ENCODE measurements at regions not wholly inside any gene's neighbourhood (a gene's known extent, or its start where the extent isn't known, plus 50 kb on each side); places are given as distances from the start of the nearest gene placed in this dataset.
"Not testable (repeated sequence)": the region's sequence is repeated elsewhere in the genome, so short reads cannot be mapped to it uniquely, and the experiment has no call there.

DNA sequence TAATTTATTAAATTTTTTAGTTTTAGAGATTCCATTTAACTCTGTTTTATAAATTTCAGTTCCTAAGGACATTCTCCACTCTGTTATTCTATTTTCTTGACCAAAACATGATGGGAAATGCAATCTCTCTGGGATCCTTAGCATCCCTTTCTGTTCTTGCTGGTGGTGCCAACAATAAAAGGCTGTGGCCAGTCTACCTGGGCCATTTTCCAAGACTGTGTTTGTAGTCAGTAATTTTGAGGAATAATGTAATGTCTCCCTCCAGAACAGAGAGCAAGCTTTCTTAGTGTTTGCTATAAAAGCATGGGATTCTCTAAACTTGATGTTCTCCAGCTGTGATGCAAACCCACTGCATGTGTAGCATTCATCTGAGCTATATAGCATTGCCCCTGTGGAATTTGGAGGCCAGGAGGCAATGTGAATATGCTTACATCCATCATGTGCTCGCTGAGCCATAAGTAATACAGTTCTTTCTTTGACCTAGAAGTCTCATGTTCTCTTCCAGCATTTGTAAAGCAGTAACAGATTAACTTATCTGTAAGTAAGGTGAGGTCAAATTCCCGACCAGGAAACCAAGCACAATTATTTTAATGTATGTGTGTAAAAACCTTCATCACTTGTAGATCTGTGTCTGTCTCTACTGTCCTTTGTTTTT, 211.5 kb upstream of the TAS2R1 start:
- DNase-seq, result no peak

DNA sequence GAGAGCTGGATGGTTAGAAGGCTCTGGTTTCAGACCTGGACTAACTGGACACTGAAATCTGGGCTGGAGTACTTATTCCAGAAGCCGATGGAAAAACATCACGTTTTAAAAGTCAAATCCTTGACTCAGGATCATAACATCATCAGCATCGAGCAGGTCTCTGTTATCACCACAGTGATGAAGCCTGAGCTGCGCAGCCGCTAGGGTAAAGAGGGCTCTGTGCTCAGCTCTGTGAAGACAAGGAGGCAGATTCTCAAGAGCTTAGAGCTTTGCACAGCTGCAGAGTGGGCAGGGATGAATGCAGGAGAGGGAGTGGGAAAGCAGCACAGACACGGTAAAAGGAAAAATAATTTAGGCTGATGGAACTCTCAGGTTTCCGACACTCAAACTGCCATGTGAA, 208.8 kb upstream of the TAS2R1 start:
- no peak for DNase-seq

DNA sequence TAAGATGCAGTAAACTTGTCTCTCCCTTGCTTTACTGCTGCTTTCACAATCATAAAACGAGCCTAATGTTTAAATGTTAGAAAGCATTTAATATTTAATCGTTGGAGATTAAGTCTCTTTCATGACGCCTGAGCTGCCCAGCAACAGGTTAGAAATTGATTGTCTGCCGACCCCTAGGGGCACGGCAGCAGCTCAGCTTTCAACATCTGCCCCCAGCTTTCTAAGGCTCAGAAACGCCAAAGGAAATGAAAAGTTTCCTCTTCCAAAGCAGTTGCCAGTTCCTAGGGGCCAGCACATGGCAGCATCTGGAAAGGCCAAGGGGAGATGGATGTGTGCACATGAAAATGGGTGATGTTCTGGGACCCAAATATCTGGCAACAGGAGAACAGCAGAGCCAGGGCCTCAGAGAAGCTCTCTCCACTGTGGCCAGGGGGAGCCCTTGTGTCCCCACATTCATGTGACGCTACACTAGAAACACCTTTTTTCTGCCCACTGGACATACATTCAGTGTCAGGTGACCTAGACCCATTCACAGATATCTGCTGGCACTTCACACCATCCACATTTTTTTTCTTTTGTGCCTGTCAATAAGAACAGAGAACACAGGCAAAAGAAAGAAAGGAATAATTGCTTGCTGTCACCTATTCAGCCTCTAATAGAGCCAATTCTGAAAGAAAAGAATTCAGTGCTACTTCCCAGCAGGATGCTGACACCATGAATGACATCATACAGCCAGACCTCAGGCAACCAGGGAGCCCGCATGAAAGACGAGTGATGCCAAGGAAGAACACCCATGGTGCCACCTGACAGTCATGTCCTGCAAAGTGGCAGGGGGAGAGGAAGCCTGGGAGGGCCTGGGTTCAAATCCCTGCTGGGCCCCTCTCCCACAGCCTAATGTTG, 205.0 kb upstream of the TAS2R1 start:
- DNase-seq, result no peak

DNA sequence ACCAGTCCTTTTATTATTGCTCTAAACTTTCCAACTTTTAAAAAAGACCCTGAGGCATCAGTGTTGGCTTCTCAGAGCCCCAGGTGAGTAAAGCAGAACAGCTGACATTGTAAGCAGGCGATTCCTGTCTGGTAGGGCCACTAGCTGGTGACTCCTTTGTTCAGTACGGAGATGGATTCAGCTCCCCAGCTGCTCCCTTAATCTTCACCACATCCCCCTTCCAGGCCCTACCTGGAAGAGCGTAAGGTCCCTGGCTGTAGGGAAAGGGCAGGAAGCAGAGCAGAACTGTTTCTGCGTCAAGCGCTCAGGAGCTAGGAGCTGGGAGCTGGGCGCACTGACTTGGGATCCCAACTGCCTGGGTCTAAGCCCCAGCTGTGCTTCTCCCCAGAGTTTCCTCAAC, 203.7 kb upstream of the TAS2R1 start:
- no peak for DNase-seq

DNA sequence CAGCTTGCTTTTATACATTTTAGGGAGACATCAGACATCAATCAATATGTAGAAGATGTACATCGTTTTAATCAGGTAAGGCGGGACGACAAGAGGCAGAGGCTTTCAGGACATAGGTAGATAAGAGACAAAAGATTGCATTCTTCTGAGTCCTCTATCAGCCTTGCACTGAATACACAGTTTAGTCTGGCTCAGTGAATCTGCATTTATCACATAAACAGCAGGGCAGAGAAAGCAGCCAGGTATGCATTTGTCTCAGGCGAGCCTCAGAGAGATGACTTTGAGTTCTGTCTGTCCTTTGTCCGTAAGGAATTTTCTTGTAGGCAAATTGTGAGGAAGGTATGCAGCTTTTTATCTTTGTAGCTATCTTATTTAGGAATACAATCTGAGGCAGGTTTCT, 202.8 kb upstream of the TAS2R1 start:
- DNase-seq, result no peak

DNA sequence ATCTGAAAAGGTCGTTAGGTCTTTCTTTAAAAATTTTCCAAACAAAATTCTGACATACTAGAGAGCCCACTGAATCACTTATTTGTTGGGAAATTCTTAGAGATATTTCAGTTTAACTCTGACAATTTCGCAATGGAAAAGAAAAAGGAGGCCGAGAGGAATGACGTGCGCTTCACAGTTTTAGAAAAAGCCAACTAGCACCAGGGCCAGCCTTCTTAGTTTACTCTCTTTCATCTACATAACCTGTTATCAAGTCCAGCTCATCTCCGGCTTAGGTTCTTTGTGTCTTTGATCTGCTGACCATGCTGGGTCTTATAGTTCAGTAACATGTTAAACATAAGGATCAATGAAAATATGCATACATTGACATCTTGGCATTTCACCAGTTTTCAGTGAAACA, 201.7 kb upstream of the TAS2R1 start:
- DNase-seq, result no peak

DNA sequence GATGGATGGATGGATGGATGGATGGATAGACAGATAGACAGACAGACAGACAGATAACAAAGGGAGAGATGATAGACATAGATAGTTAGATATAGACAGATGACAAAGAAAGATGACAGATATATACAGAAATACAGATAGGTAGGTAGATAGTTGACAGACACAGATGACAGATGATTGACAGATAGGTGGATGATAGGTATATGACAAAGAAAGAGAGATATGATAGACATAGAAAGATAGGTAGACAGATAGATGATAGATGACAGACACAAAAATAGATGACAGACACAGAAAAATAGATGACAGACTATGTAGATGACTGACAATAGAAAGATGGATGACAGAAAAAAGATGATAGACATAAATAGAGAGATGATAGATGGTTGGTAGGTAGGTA, 200.0 kb upstream of the TAS2R1 start:
- no peak for DNase-seq

DNA sequence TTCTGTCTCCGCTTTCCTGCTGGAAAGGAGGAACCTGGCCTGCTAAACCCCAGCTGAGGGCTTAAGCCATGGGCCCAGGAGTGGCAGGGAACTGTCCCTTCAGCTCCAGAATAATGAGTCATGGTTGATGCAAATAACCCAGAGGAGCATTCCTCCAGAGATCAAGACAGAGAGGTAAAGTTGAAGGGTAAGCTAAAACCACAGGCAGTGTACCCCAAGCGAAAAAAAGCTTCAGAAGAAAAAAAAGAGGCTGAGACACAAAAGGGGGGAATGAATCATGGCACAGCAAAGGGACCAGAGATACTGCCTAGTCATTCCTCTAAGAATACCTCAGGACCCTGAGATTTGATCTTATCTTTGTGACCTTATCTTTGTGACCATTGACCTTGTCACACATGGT, 199.5 kb upstream of the TAS2R1 start:
- no peak for DNase-seq

DNA sequence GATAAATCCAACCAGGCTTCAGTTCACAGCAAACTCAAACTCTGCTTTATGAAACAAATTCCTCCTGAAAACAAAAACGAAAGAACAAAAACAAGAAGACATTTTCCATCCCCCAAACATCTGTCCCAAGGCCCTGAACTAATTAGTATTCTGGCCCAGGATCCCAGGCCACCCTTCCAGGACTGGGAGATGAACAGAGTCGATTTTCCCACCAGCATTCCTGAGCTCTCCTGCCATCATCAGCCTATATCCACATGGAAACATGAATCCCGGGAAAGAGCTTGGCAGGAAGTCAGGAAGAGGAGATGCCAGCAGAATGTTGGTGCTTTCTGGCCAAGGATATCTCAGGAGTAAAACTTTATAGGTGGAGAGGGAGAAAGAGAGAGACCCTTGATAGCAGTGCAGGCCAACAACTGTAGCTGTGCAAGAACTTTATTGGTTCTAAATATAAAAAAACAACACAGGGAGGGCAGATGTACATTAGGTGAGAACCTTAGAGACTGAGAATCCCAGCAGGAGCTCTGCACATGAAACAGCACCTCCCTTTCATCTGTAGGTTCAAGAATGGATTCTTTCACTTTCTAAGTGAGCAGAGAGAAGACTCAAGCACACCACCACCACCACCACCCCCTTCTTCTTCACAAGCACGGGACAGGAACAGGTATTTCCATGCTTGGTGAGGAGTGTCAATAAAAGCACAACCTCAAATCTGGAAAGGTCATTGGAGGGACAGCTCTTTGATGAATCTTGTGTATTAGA, 190.7 kb upstream of the TAS2R1 start:
- no peak for DNase-seq

DNA sequence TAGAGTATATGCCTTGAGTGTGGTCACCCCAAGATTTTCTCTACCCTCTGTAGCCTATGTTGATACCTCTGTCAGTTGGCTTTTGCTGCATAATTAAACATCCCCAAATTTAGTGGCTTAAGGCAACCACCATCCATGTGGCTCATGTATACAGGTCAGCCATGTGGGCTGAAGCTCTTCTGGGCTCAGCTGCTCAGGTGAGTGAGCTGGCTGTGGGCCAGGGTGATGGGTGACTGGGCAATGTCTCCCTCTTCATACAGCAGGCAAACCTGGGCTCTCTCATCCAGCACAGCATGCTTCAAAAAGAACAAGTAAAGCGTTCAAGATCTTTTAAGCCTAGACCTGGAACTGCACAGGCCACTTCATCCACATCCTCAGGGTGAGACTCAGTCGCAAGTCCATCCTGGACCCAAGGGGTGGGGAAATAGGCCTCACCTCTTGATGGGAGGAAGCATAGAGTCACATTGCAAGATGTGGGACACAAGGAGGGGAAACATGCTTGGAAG, 188.2 kb upstream of the TAS2R1 start:
- no peak for DNase-seq

DNA sequence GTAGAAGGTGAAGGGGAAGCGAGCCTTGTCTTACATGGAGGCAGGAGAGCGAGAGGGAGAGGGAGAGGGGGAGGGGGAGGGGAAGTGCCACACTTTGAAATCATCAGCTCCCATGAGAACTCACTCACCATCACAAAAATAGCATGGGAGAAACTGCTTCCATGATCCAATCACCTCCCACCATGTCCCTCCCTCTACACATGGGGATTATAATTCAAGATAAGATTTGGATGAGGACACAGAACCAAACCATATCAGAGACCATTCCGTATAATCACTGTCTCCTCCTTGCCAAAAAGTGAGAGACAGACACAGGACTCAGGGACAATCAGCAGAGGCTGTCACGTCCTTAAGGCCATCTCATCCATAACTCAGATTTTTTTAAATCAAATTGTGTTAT, 187.7 kb upstream of the TAS2R1 start:
- no peak for DNase-seq

DNA sequence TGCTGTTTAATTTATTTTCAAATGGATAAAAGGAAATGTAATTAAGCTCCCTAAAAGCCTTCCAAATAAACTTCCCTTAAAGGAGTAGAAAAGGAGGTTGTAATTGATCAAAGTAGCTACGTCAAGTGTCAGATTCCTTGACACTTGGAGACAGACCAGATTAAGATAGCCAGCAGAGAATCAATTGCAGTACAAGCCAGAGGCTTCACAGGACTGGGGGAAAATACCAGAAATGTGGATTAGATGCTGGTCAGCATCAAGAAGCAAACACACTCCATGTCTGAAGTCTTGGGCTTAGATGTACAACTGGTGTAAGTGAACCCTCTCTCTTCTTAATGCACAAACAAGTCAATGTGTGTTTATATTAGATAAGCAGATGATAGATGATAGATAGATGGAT, 184.9 kb upstream of the TAS2R1 start:
- no peak for DNase-seq

DNA sequence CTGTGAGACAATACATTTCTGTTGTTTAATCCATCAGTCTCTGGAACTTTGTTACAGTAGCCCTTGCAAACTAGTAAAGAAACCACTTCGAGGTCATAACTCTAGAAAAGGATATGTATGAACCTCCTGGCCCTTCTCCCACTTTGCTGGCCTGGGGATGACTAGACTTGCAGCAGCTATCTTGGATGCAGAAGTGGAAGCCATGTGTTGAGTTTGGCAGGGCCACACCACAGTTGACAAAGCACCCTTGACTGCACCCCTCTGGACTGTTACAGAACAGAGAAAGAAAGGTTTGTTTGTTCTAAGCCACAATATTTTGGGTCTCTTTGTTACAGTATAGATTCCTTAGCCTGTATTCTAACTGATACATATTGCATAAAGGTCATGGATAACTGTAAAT, 183.2 kb upstream of the TAS2R1 start:
- DNase-seq, result no peak

DNA sequence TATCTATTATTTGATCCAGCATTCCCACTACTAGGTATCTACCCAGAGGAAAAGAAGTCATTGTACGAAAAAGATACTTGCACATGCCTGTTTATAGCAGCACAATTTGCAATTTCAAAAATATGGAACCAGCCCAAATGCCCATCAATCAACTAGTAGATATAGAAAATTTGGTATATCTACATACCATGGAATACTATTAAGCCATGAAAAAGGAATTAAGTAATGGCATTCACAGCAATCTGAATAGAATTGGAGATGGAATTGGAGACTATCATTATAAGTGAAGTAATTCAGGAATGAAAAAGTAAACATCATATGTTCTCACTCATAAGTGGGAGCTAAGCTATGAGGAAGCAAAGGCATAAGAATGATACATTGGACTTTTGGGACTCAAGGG, 177.2 kb upstream of the TAS2R1 start:
- not testable (repeated sequence) for DNase-seq

DNA sequence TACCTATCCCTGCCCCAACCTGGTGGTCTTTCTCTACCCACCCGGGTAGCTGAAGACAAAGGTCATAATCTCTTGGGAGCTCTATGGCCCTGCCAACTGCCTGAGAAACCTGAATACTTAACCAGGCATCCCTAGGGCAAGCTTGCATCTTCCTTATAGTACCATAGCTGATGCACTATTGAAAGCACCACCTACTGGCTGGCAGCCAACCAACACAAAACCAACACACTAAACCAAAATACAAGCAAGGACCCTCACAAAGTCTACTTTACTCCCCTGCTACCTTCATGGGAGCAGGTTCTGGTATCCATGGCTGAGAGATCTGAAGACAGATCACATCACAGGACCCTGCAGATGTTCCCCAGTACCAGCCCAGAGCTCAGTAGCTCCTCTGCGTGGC, 171.8 kb upstream of the TAS2R1 start:
- DNase-seq, result no peak

DNA sequence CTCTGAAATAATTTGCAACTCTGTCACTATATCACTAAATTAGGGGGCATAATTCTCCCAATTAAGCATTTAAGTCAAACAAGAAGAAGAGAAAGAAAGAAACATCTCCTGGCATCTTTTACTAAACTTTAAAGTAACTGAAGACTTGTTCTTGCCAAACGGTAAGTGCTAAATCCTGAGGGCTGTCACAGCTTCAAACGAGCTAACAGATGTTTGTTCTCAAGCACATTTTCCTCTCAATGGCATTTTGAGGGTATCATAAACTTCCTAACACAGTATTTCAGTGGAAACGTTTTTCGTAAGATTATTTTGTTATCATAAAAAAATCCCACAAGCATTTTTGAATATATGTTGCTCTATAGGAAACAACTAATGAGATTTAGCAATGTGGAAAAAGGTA, 169.5 kb upstream of the TAS2R1 start:
- no peak for DNase-seq

DNA sequence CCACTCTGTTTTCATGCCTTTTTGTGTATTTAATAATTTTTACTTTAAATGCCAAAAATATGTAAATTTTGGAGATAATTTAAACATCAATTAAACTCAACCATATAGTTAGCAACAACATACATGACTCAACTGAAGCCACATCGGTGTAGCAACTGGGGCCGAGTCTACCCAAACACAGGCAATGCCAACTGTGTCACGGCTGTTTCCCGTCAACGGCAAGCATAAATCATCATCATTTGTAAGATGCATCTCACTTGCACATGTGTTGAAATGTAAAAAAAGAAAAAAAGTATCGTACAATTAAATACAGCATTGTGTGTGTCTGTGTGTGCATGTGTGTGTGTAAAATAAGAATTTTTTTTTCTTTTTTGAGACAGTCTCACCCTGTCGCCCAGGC, 160.1 kb upstream of the TAS2R1 start:
- no peak for DNase-seq

DNA sequence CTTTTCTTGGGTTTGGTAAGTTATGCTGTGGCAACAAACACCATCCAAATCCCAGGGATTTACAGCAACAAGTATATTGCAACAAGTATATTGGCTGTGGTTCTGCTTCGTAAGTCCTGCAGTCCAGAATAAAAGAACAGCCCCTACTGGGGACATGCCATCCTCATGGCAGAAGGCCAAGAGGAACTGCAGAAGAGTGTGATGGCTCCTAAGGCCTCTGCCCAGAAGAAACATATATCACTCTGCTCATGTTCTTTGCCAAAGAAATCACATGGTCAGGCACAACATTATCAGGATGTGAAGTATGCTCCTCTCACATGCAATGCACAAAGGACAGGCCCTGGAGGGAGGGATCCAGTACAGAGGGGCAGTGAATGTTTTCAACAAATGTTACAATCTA, 159.6 kb upstream of the TAS2R1 start:
- no peak for DNase-seq

DNA sequence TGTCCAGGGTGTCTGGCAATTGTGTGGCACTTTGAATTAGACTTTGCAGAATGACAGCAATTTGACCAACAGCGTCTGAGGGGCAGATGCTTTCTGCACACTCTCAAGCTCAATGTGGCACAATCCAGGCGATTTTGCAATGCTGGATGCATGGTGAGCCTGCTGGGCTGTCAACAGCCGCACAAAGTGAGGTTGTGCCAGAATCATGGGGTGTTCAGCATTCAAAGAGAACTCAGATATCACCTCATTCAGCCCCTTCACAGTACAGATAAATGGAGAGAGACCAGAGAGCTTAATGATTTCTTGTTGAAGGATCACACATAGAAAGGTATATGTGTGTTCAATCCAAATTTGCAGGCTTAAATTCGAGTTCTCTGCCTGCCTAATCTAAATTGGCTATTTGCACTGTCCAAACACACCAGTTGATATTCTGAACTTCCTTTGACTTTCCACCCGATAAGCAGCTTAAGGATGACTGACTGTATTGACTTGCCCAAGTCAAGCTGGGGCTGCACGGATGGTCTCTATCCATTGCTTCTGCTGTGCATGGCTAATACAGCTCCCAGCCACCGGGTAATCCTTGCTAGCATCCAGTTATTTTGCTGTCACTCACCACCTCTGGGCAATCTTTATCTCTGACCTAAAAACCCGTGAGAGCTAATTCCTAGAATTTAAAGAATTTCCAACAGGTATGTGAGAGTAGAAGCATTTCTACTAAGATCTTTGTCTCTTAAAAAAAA, 157.9 kb upstream of the TAS2R1 start:
- DNase-seq, result no peak

DNA sequence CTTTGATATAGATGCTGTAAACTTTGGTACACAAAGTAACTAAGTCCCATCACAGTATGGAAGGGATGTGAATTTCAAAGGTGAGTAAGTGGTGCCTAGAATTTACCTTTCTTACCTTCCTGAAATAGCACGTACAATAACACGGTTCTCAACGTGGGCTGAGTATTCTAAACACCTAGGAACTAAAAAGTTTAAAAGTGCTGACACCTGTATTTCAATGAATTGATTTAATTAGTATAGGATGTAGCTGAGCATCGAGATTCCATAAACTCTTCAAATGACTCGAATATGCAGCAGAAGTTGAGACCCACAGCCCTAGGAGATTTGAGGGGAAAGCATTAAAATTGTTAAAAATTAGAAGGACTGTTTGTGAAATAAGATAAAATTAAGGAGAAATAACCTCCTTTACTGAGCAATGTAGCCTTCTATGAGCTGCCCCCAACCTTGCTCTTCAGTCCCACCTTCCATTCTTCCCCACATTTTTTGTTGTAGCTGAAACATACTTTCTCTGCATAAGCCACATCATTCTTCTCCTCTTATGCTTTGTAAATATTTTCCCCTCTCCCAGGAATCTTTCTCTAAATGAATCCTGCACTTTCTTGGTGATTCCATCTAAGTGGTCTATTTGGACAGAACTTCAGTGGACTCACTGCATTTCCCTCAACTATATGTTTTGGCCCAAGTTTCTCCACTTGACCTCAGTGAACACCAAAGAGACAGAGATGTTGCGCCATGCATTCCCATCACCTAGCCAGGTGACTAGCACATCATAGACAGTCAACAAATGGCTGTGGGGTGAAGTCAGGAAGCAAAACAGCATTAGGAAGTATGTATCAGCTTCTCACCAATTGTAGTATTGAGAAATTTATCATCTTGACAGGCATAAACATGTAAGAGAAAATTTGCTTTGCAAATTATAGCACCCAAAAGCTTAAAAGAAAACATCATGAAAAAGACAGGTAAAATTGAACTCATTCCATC, 156.5 kb upstream of the TAS2R1 start:
- no peak for DNase-seq

DNA sequence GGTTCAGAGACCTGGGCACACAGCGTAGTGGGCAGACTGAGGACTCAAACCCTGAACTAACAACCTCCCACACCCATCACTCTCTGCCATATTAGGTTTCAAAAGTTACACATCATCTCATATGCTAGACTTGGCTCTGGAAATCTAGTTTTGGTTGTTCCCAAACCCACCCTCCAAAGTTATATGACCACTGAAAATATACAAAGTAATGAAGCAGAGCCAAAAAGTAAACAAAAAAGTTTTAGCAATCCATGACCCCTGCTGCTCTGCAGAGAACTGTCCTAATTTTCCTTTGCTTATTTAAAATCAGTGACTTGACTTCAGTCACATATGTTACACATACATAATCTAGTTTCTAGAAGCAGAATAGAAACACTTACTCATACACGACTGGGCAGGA, 155.6 kb upstream of the TAS2R1 start:
- no peak for DNase-seq

DNA sequence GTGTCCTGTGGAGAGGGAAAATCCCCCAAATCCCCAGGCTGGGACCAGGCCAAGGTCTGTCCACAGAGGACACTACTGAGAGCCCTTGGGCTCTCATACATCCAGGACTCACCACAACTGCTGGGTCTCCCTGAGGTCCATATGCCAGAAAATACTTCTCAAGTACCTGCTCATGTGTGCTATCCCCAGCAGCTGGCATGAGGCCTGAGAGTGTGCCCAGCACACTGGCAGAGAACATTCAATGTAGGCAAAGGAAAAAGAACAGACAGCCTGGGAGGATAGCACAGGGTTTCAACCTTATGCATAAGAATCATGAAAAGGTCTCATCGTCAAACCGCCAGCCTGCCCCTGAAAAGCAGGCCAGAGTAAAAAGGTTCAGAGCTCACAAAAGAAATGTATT, 154.1 kb upstream of the TAS2R1 start:
- no peak for DNase-seq
